HG03469 (cell line): ENCODE measurements at regions not wholly inside any gene's neighbourhood (a gene's known extent, or its start where the extent isn't known, plus 50 kb on each side); places are given as distances from the start of the nearest gene placed in this dataset.

Source experiments
- ATAC-seq: cut with Tn5 transposase; IDR thresholded peaks from one replicate; pipeline ENCODE4 v1.9.1; 2021; ENCODE audit warnings: mild to moderate bottlenecking, moderate library complexity, moderate number of reproducible peaks; ENCODE audit not compliant: unreplicated experiment

- no peak for ATAC-seq
These were observed 169.7 kb upstream of the RAB4A start for GRCh38 chr1:229101011-229101871.

- no peak for ATAC-seq
These were observed 168.0 kb upstream of the RAB4A start for GRCh38 chr1:229102741-229103391.

GRCh38 chr1:229104654-229105053 is 166.3 kb upstream of the RAB4A start:
- no peak for ATAC-seq

DNA sequence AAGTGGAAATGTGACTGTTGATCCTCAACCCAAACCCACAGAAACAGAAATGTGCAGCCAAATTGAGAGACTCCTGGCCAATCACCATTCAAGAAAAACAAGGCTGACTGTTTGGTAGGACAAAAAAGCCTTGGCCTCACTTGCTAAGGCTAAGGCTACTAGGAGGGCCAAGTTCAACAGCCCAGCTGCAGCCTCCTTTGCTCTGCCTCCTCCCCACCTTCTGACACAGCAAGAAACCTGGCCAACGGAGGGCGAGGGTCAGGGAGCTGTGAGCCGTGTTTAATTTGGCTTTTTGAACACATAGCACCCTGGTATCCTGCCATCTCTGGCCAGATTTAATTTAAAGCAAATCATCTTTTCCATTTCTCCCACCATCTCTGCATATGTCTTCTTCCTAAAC is 165.8 kb upstream of the RAB4A start:
- ATAC-seq = no peak

- ATAC-seq = no peak
These were observed 164.9 kb upstream of the RAB4A start for GRCh38 chr1:229105822-229106525.

- no peak for ATAC-seq
These were observed 164.3 kb upstream of the RAB4A start for GRCh38 chr1:229106526-229107125.

GRCh38 chr1:229107304-229107815 is 163.6 kb upstream of the RAB4A start:
- ATAC-seq = no peak

- ATAC-seq = no peak
These were observed 162.9 kb upstream of the RAB4A start for GRCh38 chr1:229107972-229108371.

- no peak for ATAC-seq
These were observed 162.2 kb upstream of the RAB4A start for GRCh38 chr1:229108598-229109201.

- ATAC-seq = no peak
These were observed 161.6 kb upstream of the RAB4A start for GRCh38 chr1:229109320-229109761.

DNA sequence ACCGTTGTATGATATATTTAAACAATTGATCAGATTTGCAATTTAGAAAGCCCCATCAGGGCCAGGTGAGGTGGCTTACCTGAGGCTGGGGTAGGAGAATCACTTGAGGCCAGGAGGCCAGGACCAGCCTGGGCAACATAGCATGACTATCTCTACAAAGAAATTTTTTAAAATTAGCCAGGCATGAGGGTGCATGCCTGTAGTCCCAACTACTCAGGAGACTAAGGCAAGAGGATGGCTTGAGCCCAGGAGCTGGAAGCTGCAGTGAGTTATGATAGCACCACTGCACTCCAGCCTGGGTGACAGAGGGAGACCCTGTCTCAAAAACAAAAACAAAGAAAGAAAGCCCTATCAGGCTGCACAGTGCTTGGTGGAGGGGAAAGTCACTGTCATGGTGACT is 159.9 kb upstream of the RAB4A start:
- ATAC-seq = no peak

- ATAC-seq = no peak
These were observed 159.1 kb upstream of the RAB4A start for GRCh38 chr1:229111703-229112319.

- ATAC-seq = no peak
These were observed 157.9 kb upstream of the RAB4A start for GRCh38 chr1:229112832-229113548.

GRCh38 chr1:229114315-229114714 is 156.6 kb upstream of the RAB4A start:
- ATAC-seq = no peak

DNA sequence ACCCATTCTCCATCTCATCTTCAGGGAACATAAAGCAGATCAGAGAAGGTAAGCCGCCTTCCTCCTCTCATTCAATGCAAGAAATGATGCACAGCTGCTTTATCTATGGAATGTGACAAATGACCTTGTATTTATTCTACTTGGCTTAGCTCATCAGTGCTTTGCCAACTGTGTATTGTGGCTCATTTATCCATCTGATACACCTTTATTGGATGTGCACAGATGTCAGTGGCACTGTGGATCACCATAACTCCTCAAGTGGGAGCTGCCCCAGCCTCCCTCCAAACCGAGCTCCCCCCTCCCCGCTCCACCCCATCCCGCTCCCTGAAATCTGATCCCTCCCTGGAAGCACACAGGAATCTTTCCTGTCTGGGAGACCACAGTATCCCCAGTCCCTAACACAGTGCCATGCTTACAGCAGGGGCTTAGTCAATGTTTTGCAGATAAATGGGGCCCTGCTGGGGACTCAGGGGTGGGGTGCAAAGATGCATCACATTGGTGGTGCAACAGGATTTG is 156.0 kb upstream of the RAB4A start:
- ATAC-seq = no peak

DNA sequence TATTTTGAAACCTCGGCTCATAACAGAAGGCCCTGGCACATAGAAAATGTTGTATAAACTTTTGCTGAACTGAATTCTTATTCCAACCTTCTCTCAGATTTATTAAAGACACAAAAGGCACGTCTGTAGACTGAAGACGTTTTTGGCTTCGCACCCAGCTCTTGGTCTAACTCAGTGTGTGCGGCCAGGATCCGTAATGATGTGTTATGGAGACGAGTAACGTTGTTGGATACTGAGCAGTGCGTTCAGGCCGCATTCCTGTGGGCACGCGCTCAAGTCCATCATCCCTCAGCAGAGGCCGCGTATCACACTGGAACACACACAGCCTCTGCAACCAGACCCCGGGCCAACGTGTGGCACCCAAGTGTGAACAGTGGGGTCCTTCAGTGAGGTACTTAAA is 154.8 kb upstream of the RAB4A start:
- no peak for ATAC-seq

- ATAC-seq = no peak
These were observed 153.1 kb upstream of the RAB4A start for GRCh38 chr1:229117664-229118300.

GRCh38 chr1:229118477-229119061 is 152.3 kb upstream of the RAB4A start:
- ATAC-seq = no peak
